Astrocyte (in vitro differentiated cells and primary cell): ENCODE measurements at regions not wholly inside any gene's neighbourhood (a gene's known extent, or its start where the extent isn't known, plus 50 kb on each side); places are given as distances from the start of the nearest gene placed in this dataset.

Experiments used
- DNase-seq: peaks from one replicate; pipeline ENCODE4 v3.0.0-alpha.2; 2010; ENCODE audit warnings: low read depth
- FAIRE-seq: peaks from 2 replicates; lab custom pipeline; 2011; peaks lifted over from hg19 to GRCh38; lab: Jason Lieb, UNC
- H2AFZ ChIP-seq: 2 replicates; pipeline ENCODE4 v1.6.0; 2012; ENCODE audit warnings: low read depth, low read length, inconsistent platforms
- H3K27ac ChIP-seq: 2 replicates; pipeline ENCODE4 v1.5.1; 2011; ENCODE audit warnings: low read depth, low read length, inconsistent platforms
- H3K27me3 ChIP-seq: 2 replicates; pipeline ENCODE4 v1.6.0; 2011; ENCODE audit warnings: low read length, inconsistent platforms; ENCODE audit not compliant: insufficient read depth
- H3K36me3 ChIP-seq: 2 replicates; pipeline ENCODE4 v1.5.1; 2011; ENCODE audit warnings: low read length, inconsistent platforms; ENCODE audit not compliant: insufficient read depth
- H3K4me1 ChIP-seq: 2 replicates; pipeline ENCODE4 v1.5.1; 2011; ENCODE audit warnings: low read length, inconsistent platforms; ENCODE audit not compliant: insufficient read depth
- H3K4me2 ChIP-seq: 2 replicates; pipeline ENCODE4 v1.6.0; 2012; ENCODE audit warnings: low read length, inconsistent platforms
- H3K4me3 ChIP-seq: 2 replicates; pipeline ENCODE4 v1.5.1; 2011; ENCODE audit warnings: low read depth, mild to moderate bottlenecking, low read length, inconsistent platforms; ENCODE audit not compliant: insufficient read depth
- H3K79me2 ChIP-seq: 2 replicates; pipeline ENCODE4 v1.6.0; 2012; ENCODE audit warnings: mild to moderate bottlenecking, low read length, inconsistent platforms; ENCODE audit not compliant: insufficient read depth
- H3K9ac ChIP-seq: 2 replicates; pipeline ENCODE4 v1.6.0; 2012; ENCODE audit warnings: mild to moderate bottlenecking, low read length, inconsistent platforms
- H3K9me3 ChIP-seq: 2 replicates; pipeline ENCODE4 v1.5.1; 2012; ENCODE audit warnings: low read depth, mild to moderate bottlenecking, low read length, inconsistent platforms; ENCODE audit not compliant: insufficient read depth
- H4K20me1 ChIP-seq: 2 replicates; pipeline ENCODE4 v1.6.0; 2012; ENCODE audit warnings: low read length, inconsistent platforms; ENCODE audit not compliant: insufficient read depth
- H3K27ac Mint-ChIP-seq: one replicate; pipeline ENCODE4 v1.8.0; 2021; ENCODE audit warnings: mild to moderate bottlenecking, mixed read lengths; ENCODE audit not compliant: unreplicated experiment
- H3K27me3 Mint-ChIP-seq: one replicate; pipeline ENCODE4 v1.8.0; 2021; ENCODE audit warnings: low read depth, mixed read lengths; ENCODE audit not compliant: unreplicated experiment
- H3K36me3 Mint-ChIP-seq: one replicate; pipeline ENCODE4 v1.8.0; 2021; ENCODE audit warnings: low read depth, mixed read lengths; ENCODE audit not compliant: unreplicated experiment
- H3K4me1 Mint-ChIP-seq: one replicate; pipeline ENCODE4 v1.8.0; 2021; ENCODE audit warnings: low read depth, mixed read lengths; ENCODE audit not compliant: unreplicated experiment
- H3K4me3 Mint-ChIP-seq: one replicate; pipeline ENCODE4 v1.8.0; 2021; ENCODE audit warnings: mild to moderate bottlenecking, moderate library complexity, mixed read lengths; ENCODE audit not compliant: unreplicated experiment
- H3K9me3 Mint-ChIP-seq: one replicate; pipeline ENCODE4 v1.8.0; 2021; ENCODE audit warnings: mild to moderate bottlenecking, mixed read lengths; ENCODE audit not compliant: unreplicated experiment
- CTCF ChIP-seq: IDR thresholded peaks from 2 replicates; pipeline ENCODE4 v1.5.1; 2011; ENCODE audit warnings: low read depth, mild to moderate bottlenecking, inconsistent platforms, low read length, moderate library complexity; ENCODE audit not compliant: insufficient read depth
- EZH2 ChIP-seq: IDR thresholded peaks from 2 replicates; pipeline ENCODE4 v1.6.1; 2012; ENCODE audit warnings: mild to moderate bottlenecking, low read length, inconsistent platforms; ENCODE audit not compliant: insufficient read depth

GRCh38 chr14:84554136-84554535, 975.8 kb upstream of the FLRT2 start:
- H3K27ac Mint-ChIP-seq, result no peak overlapping the region
- no peaks in the 10 kb centered on the region for H3K36me3 ChIP-seq
- no peak overlapping the region for H3K4me2 ChIP-seq
- H3K27me3 ChIP-seq, result no peaks in the 10 kb centered on the region
- no peak for FAIRE-seq
- no peak overlapping the region for H3K4me3 ChIP-seq
- no peaks in the 10 kb centered on the region for H3K79me2 ChIP-seq
- H3K4me1 Mint-ChIP-seq, result no peaks in the 10 kb centered on the region
- peaks cover 7% of the 10 kb centered on the region for H3K9me3 Mint-ChIP-seq
- no peaks in the 10 kb centered on the region for H4K20me1 ChIP-seq
- no peak overlapping the region for H2AFZ ChIP-seq
- no peak overlapping the region for H3K4me3 Mint-ChIP-seq
- no peaks in the 10 kb centered on the region for H3K4me1 ChIP-seq
- H3K27ac ChIP-seq, result no peak overlapping the region
- H3K27me3 Mint-ChIP-seq, result no peaks in the 10 kb centered on the region
- TF ChIP-seq CTCF, result no peak
- TF ChIP-seq EZH2, result no peak
- DNase-seq, result no peak
- H3K9me3 ChIP-seq, result no peaks in the 10 kb centered on the region
- H3K36me3 Mint-ChIP-seq, result peaks cover 2% of the 10 kb centered on the region
- H3K9ac ChIP-seq, result no peak overlapping the region

GRCh38 chr14:84555493-84555892, 974.5 kb upstream of the FLRT2 start:
- Mint-ChIP-seq H3K27me3 (no peaks in the 10 kb centered on the region), H3K36me3 (peaks cover 2% of the 10 kb centered on the region), H3K9me3 (peaks cover 7% of the 10 kb centered on the region), H3K27ac (no peak overlapping the region), H3K4me3 (no peak overlapping the region), H3K4me1 (no peaks in the 10 kb centered on the region)
- no peaks in the 10 kb centered on the region for H3K9me3 ChIP-seq
- H3K4me1 ChIP-seq, result no peaks in the 10 kb centered on the region
- H3K9ac ChIP-seq, result no peak overlapping the region
- no peak overlapping the region for H3K4me2 ChIP-seq
- H3K36me3 ChIP-seq, result no peaks in the 10 kb centered on the region
- DNase-seq, result no peak
- no peak overlapping the region for H2AFZ ChIP-seq
- H3K27me3 ChIP-seq, result no peaks in the 10 kb centered on the region
- FAIRE-seq, result no peak
- TF ChIP-seq EZH2 (no peak), CTCF (no peak)
- H4K20me1 ChIP-seq, result no peaks in the 10 kb centered on the region
- H3K27ac ChIP-seq, result no peak overlapping the region
- H3K4me3 ChIP-seq, result no peak overlapping the region
- H3K79me2 ChIP-seq, result no peaks in the 10 kb centered on the region

- Mint-ChIP-seq H3K4me1 (no peaks in the 10 kb centered on the region), H3K36me3 (no peaks in the 10 kb centered on the region), H3K9me3 (no peaks in the 10 kb centered on the region), H3K27ac (no peak overlapping the region), H3K4me3 (no peak overlapping the region), H3K27me3 (peaks cover 5% of the 10 kb centered on the region)
- Histone ChIP-seq H4K20me1 (no peaks in the 10 kb centered on the region), H3K27ac (no peak overlapping the region), H3K4me1 (no peaks in the 10 kb centered on the region), H3K9ac (no peak overlapping the region), H2AFZ (no peak overlapping the region), H3K4me3 (no peak overlapping the region), H3K4me2 (no peak overlapping the region), H3K36me3 (no peaks in the 10 kb centered on the region), H3K79me2 (no peaks in the 10 kb centered on the region), H3K27me3 (no peaks in the 10 kb centered on the region), H3K9me3 (no peaks in the 10 kb centered on the region)
- no peak for FAIRE-seq
- TF ChIP-seq CTCF (no peak), EZH2 (no peak)
- no peak for DNase-seq
Measured at GRCh38 chr14:84566109-84566508, 963.8 kb upstream of the FLRT2 start.
